Stimulated activated naive B cell treated with anti-CD40 and anti-IgM and Interleukin-4, amounts not matched to agents 10 μg/mL and 1 μg/mL and 100 μg/mL, for 72 hours (primary cell): ENCODE measurements at regions not wholly inside any gene's neighbourhood (a gene's known extent, or its start where the extent isn't known, plus 50 kb on each side); places are given as distances from the start of the nearest gene placed in this dataset.

ENCODE experiments used
- ATAC-seq, 2 donors: fragments of 150-1000 bp; cut with Tn5 transposase; replicated peaks; 2 replicates each; pipeline ENCODE4 v1.10.0; 2021; ENCODE audit warnings: moderate library complexity in 1 of 2
- DNase-seq: peaks from one replicate; pipeline ENCODE4 v3.0.0; 2021
- H3K27ac Mint-ChIP-seq: one replicate; pipeline ENCODE4 v1.8.0; 2022; ENCODE audit warnings: mild to moderate bottlenecking, mixed read lengths
- H3K27me3 Mint-ChIP-seq, 2 donors: one replicate each; pipeline ENCODE4 v1.8.0; 2022; ENCODE audit warnings: mixed read lengths in 2 of 2
- H3K36me3 Mint-ChIP-seq, 2 donors: one replicate each; pipeline ENCODE4 v1.8.0; 2022; ENCODE audit warnings: mixed read lengths in 2 of 2, mild to moderate bottlenecking in 1 of 2
- H3K4me1 Mint-ChIP-seq, 2 donors: one replicate each; pipeline ENCODE4 v1.8.0; 2022; ENCODE audit warnings: mixed read lengths in 2 of 2, mild to moderate bottlenecking in 1 of 2
- H3K4me3 Mint-ChIP-seq, 2 donors: one replicate each; pipeline ENCODE4 v1.8.0; 2022; ENCODE audit warnings: mild to moderate bottlenecking in 2 of 2, mixed read lengths in 2 of 2, moderate library complexity in 1 of 2
- H3K9me3 Mint-ChIP-seq, 2 donors: one replicate each; pipeline ENCODE4 v1.8.0; 2022; ENCODE audit warnings: mixed read lengths in 2 of 2, mild to moderate bottlenecking in 1 of 2

DNA sequence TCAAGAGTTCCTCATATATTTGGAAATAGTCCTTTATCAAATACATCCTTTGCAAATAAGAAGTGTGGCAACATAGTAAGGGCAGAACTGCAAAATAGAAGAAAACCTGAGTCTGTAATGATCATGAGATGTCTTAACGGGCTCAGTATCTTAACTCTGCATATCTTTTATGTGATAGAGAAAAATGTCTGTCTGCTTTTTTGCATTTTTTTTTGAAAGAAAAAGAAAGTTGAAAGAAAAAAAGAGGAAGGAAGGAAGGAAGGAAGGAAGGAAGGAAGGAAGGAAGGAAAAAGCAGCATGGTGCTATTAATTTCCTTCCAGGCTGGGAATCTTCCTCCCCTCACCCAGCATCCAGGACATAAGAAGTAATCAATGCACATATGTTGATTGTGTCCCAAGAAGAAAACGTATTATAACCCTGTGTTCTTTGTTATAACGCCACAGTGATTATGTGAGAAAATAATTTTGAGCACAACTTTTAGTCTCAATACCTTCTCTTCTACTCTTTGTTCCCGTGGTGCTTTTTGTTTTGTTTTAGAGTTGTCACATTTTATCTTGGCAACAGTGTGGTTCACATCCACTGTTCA lies 58.7 kb upstream of the PCSK2 start:
- no peak overlapping the region for H3K4me3 Mint-ChIP-seq

DNA sequence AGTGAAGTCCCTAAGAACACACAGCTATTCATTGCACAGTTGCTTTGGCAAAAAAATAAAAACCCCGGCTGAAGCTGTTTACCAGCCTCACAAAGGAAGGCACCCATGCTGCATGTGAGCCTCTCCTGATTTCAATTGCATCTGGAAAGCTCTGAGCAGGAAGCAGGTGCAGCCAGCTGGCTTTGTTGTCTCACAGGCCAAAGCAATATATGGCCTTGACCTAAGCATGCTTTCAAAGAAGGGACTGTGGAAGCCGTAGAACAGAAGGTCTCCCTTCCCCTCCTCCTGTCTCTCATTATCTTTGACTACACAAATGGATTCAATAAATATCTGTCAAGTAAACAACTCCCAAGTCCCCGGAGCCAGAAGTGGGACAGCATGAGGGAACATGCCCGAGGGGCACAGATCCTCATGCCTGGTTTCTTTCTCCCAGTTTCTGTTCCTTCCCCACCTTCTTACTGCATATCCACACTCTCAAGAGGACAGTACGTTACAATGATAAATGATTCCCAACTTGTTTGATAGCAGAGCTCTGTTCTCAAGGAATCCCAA lies 57.2 kb upstream of the PCSK2 start:
- ATAC-seq (no peak), DNase-seq (no peak)
- Mint-ChIP-seq H3K4me1 (no peaks in the 10 kb centered on the region), H3K27ac (no peak overlapping the region), H3K27me3 (no peaks in the 10 kb centered on the region), H3K4me3 (no peak overlapping the region), H3K9me3 (peaks cover 2 to 4% of the 10 kb centered on the region in 2 donors), H3K36me3 (no peaks in the 10 kb centered on the region)

More for the DNA sequence above, 58.7 kb upstream of the PCSK2 start:
- no peak overlapping the region for H3K27ac Mint-ChIP-seq
- H3K36me3 Mint-ChIP-seq: no peaks in the 10 kb centered on the region
- ATAC-seq (no peak), DNase-seq (no peak)
- H3K27me3 Mint-ChIP-seq: no peaks in the 10 kb centered on the region
- peaks cover 0 to 4% of the 10 kb centered on the region in 2 donors for H3K9me3 Mint-ChIP-seq
- H3K4me1 Mint-ChIP-seq: no peaks in the 10 kb centered on the region

DNA sequence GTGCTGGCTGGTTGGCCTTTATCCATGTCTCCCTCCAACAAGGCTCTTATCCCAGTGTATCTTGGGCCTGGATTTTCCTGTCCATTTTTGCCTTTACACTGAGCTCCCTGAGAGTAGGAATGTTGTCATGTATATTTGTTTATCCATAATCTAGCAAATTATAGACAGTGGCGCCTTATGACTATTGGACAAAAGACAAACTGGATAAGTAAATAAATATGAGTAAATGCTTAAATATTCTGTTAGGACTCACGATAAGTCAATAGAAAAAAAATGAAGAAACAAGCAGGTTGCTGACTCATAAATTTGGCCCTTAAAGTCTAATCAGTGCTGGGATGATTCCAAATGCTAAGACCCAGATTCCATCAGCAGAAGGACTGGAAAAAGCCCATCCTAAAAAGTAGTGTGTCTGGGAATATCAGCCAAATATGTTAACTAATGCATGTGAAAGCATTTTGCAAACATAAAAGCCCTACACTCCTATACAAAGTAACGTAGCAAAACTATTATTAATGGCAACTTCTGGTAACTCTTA lies 55.0 kb upstream of the PCSK2 start:
- Mint-ChIP-seq H3K9me3 (peaks cover 2 to 4% of the 10 kb centered on the region in 2 donors), H3K4me1 (no peaks in the 10 kb centered on the region), H3K4me3 (no peak overlapping the region), H3K27me3 (no peaks in the 10 kb centered on the region), H3K36me3 (no peaks in the 10 kb centered on the region), H3K27ac (no peak overlapping the region)
- no peak for DNase-seq
- no peak for ATAC-seq

DNA sequence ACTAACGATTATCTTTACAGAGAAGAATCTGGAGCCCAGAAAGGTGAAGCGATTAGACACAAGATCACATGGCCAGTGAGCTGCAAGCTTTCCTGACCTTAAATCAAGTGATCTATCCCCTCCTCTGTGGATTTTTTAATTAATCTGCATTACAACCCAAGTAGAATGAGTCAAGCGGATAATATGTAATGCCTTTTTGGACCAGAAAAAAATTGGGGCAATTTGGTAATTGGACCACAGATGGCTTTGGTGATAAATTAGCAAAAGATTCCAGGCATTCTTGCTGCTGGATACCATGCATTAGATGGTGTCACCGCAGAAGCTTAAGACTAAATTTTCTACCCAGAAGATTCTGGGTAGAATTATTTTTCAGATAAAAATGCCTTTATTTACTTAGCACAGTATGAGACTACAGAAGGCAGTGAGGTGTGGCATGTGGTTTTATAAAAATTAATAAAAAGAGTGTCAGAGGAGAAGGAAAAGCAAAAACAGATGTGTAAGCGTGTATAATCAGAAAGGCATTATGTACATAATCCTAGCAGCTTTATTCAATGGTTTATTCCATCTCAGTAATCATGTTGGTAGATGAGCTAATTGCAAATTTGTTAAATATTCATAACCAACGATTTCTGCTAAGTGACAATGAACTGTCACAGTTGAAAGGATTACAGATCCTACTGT lies 53.9 kb upstream of the PCSK2 start:
- peaks cover 2% of the 10 kb centered on the region in 2 donors for H3K9me3 Mint-ChIP-seq
- H3K36me3 Mint-ChIP-seq: no peaks in the 10 kb centered on the region
- no peak overlapping the region for H3K4me3 Mint-ChIP-seq
- no peak for ATAC-seq
- no peak overlapping the region for H3K27ac Mint-ChIP-seq
- no peaks in the 10 kb centered on the region for H3K4me1 Mint-ChIP-seq
- DNase-seq: no peak
- no peaks in the 10 kb centered on the region for H3K27me3 Mint-ChIP-seq
